Endodermal cell (in vitro differentiated cells): ENCODE measurements at regions not wholly inside any gene's neighbourhood (a gene's known extent, or its start where the extent isn't known, plus 50 kb on each side); places are given as distances from the start of the nearest gene placed in this dataset.

Source experiments
- DNase-seq: peaks from one replicate; pipeline ENCODE4 v3.0.0-alpha.2; 2017
- H3K27ac ChIP-seq: 2 replicates; pipeline ENCODE4 v1.5.1; 2013; ENCODE audit warnings: mild to moderate bottlenecking, low read depth, low read length, moderate library complexity
- H3K27me3 ChIP-seq: 2 replicates; pipeline ENCODE4 v1.6.1; 2013; ENCODE audit warnings: mild to moderate bottlenecking, low read length, moderate library complexity; ENCODE audit not compliant: insufficient read depth, control insufficient read depth, poor library complexity, severe bottlenecking
- H3K36me3 ChIP-seq: 2 replicates; pipeline ENCODE4 v1.7.0; 2013; ENCODE audit warnings: mild to moderate bottlenecking, low read length, moderate library complexity; ENCODE audit not compliant: control insufficient read depth, insufficient read depth
- H3K4me1 ChIP-seq: one replicate; pipeline ENCODE4 v1.7.0; 2013; ENCODE audit warnings: low read length; ENCODE audit not compliant: control insufficient read depth, insufficient read depth
- H3K4me3 ChIP-seq: 2 replicates; pipeline ENCODE4 v1.5.1; 2013; ENCODE audit warnings: mild to moderate bottlenecking, low read length, moderate library complexity
- H3K9ac ChIP-seq: 2 replicates; pipeline ENCODE4 v1.6.1; 2013; ENCODE audit warnings: mild to moderate bottlenecking, low read length, moderate library complexity; ENCODE audit not compliant: poor library complexity, severe bottlenecking; ENCODE audit errors: extremely low read depth
- H3K9me3 ChIP-seq: 2 replicates; pipeline ENCODE4 v1.6.1; 2013; ENCODE audit warnings: mild to moderate bottlenecking, low read length, moderate library complexity; ENCODE audit not compliant: control insufficient read depth
- H3K27ac Mint-ChIP-seq: 2 replicates; pipeline ENCODE4 v1.8.0; 2020; ENCODE audit warnings: mixed read lengths
- H3K27me3 Mint-ChIP-seq: 2 replicates; pipeline ENCODE4 v1.8.0; 2021; ENCODE audit warnings: mild to moderate bottlenecking, mixed read lengths; ENCODE audit not compliant: insufficient read depth
- H3K36me3 Mint-ChIP-seq: 2 replicates; pipeline ENCODE4 v1.8.0; 2020; ENCODE audit warnings: low read depth, mixed read lengths
- H3K4me1 Mint-ChIP-seq: 2 replicates; pipeline ENCODE4 v1.8.0; 2020; ENCODE audit warnings: mixed read lengths
- H3K4me3 Mint-ChIP-seq: 2 replicates; pipeline ENCODE4 v1.8.0; 2020; ENCODE audit warnings: mild to moderate bottlenecking, moderate library complexity, mixed read lengths
- H3K9me3 Mint-ChIP-seq: 2 replicates; pipeline ENCODE4 v1.8.0; 2020; ENCODE audit warnings: mild to moderate bottlenecking, mixed read lengths
- CTCF ChIP-seq: fragments of 200-600 bp; sonication (generic); conservative IDR thresholded peaks from 2 replicates; pipeline ENCODE4 v1.5.0; 2021; ENCODE audit warnings: antibody characterized with exemption, mild to moderate bottlenecking
- WGBS, 2 experiments: methylation state at CpG; one replicate each; pipeline versions ENCODE4 v1.1.5 to v1.1.7; 2013; ENCODE audit warnings: missing lambda C conversion rate in 2 of 2, mixed read lengths in 1 of 2; ENCODE audit not compliant: insufficient coverage in 1 of 2, insufficient read length in 1 of 2; 5-methylcytosine and 5-hydroxymethylcytosine counted together

GRCh38 chr13:109565877-109566276, 220.5 kb downstream of the IRS2 start:
- 90 to 93% methylated on average over 6 to 7 of the region's 7 CpGs for WGBS, 2 experiments
- Histone ChIP-seq H3K4me1 (no peaks in the 10 kb centered on the region), H3K27me3 (no peaks in the 10 kb centered on the region), H3K9me3 (no peaks in the 10 kb centered on the region), H3K4me3 (no peak overlapping the region), H3K36me3 (no peaks in the 10 kb centered on the region), H3K9ac (no peak overlapping the region), H3K27ac (no peak overlapping the region)
- no peaks in the 10 kb centered on the region for H3K36me3 Mint-ChIP-seq
- no peaks in the 10 kb centered on the region for H3K9me3 Mint-ChIP-seq
- H3K27me3 Mint-ChIP-seq: no peaks in the 10 kb centered on the region
- H3K4me1 Mint-ChIP-seq: no peaks in the 10 kb centered on the region
- no peak overlapping the region for H3K27ac Mint-ChIP-seq
- no peak for DNase-seq
- no peak overlapping the region for H3K4me3 Mint-ChIP-seq
- no peak for TF ChIP-seq CTCF

DNA sequence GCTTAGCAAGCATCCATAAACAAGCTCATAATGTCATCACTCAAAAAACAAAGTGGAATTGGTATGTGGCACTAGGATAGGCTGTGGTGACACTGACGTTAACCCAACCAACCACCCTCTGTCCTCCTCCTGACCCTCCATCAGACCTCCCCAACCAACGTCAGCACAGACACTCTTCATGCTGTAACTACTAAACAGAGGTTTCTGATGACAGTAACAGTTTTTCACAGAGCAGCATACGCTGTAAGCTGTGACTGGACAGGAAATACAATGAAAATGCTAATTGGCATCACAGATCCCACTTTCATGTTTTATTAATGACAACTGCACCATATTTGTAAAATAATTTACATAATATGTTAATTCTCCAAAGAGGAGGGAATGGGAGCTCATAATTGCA, 238.0 kb downstream of the IRS2 start:
- Histone ChIP-seq H3K4me3 (no peak overlapping the region), H3K9me3 (no peaks in the 10 kb centered on the region), H3K4me1 (no peaks in the 10 kb centered on the region), H3K27me3 (no peaks in the 10 kb centered on the region), H3K36me3 (no peaks in the 10 kb centered on the region), H3K9ac (no peak overlapping the region), H3K27ac (peak overlapping the region; percentile 41)
- H3K4me3 Mint-ChIP-seq: no peak overlapping the region
- no peak for TF ChIP-seq CTCF
- no peak for DNase-seq
- H3K27ac Mint-ChIP-seq: no peak overlapping the region
- no peaks in the 10 kb centered on the region for H3K9me3 Mint-ChIP-seq
- no peaks in the 10 kb centered on the region for H3K27me3 Mint-ChIP-seq
- H3K36me3 Mint-ChIP-seq: no peaks in the 10 kb centered on the region
- WGBS, 2 experiments: 82 to 98% methylated on average over 2 to 3 of the region's 3 CpGs
- H3K4me1 Mint-ChIP-seq: peaks cover 26% of the 10 kb centered on the region

DNA sequence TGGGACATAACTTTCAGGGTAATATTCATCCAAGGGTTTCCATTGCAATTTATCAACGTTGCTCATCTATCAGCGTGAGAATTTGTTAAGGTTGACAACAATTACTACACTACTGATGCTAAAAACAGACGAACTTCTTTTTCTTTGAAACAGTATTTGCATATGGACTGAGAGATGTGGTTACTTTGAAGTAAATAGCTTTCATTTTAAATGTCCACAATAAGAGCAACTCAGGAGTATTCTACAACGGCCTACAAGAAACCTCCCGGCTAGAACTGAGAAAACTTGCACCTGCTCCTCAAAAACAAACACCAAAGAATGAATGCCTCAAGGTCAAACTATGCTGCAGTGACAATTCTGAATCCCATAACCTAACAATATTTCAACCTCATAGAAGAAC, 238.4 kb downstream of the IRS2 start:
- DNase-seq: no peak
- Mint-ChIP-seq H3K27me3 (no peaks in the 10 kb centered on the region), H3K27ac (no peak overlapping the region), H3K4me3 (no peak overlapping the region), H3K9me3 (no peaks in the 10 kb centered on the region), H3K4me1 (peaks cover 26% of the 10 kb centered on the region), H3K36me3 (no peaks in the 10 kb centered on the region)
- WGBS, 2 experiments: 89 to 95% methylated on average over 5 of the region's 5 CpGs
- H3K27me3 ChIP-seq: no peaks in the 10 kb centered on the region
- no peak for TF ChIP-seq CTCF
- H3K9ac ChIP-seq: no peak overlapping the region
- no peaks in the 10 kb centered on the region for H3K4me1 ChIP-seq
- H3K4me3 ChIP-seq: no peak overlapping the region
- peak overlapping the region; percentile 41 for H3K27ac ChIP-seq
- no peaks in the 10 kb centered on the region for H3K36me3 ChIP-seq
- no peaks in the 10 kb centered on the region for H3K9me3 ChIP-seq
